GM12872 (cell line): ENCODE measurements at regions not wholly inside any gene's neighbourhood (a gene's known extent, or its start where the extent isn't known, plus 50 kb on each side); places are given as distances from the start of the nearest gene placed in this dataset.

Source experiments
- TF ChIP-seq, protein P1 (sequence below): IDR thresholded peaks from 3 replicates; pipeline ENCODE4 v1.5.1; 2011; ENCODE audit warnings: low read depth, mild to moderate bottlenecking, low read length, moderate library complexity; ENCODE audit not compliant: insufficient read depth

DNA sequence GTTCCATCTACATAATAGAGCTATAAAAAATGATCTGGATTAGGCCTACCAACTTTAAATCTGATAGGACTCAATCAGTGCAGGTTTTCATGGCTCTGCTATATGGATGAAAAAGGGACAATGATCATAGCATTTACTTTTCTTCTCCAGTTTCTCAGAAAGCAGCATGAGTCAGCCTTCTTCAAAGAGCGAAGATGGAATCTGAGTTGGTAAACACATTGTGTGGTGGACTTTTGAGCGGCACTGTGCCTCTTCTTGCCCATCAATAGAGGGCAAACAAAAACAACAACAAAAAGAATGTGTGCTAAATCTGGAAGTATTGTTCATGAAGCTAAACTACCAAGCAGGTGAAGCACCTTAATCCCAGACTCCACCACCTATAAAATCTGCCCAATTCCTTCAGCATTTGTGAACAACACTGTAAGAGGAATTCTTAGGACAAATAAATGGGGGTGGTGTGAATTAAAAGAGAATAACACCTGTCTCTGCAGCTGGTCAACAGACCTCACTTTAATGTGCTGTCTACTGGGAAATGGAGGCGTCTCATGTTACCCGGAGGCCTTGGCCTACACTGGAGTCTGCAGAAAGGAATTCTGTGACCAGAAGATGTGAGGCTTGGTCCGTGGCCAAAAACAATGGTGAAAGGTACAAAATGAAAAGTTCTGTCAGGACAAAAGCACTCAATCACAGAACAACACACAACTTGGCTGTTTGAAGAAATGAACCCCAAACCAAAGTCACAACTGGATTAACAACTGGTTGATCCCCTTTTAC, 609.0 kb downstream of the IRS1 start:
- TF ChIP-seq, protein P1, sequence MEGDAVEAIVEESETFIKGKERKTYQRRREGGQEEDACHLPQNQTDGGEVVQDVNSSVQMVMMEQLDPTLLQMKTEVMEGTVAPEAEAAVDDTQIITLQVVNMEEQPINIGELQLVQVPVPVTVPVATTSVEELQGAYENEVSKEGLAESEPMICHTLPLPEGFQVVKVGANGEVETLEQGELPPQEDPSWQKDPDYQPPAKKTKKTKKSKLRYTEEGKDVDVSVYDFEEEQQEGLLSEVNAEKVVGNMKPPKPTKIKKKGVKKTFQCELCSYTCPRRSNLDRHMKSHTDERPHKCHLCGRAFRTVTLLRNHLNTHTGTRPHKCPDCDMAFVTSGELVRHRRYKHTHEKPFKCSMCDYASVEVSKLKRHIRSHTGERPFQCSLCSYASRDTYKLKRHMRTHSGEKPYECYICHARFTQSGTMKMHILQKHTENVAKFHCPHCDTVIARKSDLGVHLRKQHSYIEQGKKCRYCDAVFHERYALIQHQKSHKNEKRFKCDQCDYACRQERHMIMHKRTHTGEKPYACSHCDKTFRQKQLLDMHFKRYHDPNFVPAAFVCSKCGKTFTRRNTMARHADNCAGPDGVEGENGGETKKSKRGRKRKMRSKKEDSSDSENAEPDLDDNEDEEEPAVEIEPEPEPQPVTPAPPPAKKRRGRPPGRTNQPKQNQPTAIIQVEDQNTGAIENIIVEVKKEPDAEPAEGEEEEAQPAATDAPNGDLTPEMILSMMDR = no peak

DNA sequence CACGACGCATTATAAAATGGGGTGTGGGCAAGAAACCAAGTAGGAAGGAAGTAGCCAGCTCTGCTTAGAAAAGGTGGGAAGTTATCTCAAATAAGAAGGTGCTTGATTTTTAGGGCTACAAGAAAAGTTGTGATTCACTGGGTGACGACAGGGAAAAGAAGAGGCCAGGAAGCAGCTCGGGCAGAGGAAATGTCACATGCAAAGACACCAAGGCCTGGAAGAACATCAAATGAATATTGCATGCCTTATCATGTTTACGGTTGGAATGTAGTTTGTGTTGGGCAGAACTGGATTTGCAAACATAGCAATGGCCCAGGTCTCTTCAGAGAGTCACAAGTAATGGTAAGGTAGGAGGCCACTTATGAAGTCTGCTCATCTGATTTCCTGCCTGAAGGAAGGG, 610.6 kb downstream of the IRS1 start:
- TF ChIP-seq, protein P1 = no peak

DNA sequence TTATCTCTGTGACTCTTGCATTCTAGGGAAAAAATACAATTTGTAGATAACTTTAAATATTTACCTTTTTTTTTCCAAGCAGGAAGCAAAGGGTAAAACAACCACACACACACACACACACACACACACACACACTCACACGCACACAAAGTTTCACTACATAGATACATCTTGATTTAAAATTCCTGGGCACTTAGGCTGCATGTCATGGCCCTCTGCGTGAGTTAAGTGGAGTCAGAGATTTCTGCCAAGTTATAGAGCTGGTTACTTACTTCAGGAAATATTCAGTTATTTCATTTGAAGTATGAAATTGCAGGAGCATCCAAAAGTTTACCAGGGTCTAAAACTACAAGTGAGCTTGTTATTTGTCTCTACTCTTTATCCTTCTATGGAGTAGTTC, 612.0 kb downstream of the IRS1 start:
- TF ChIP-seq, protein P1 = no peak

DNA sequence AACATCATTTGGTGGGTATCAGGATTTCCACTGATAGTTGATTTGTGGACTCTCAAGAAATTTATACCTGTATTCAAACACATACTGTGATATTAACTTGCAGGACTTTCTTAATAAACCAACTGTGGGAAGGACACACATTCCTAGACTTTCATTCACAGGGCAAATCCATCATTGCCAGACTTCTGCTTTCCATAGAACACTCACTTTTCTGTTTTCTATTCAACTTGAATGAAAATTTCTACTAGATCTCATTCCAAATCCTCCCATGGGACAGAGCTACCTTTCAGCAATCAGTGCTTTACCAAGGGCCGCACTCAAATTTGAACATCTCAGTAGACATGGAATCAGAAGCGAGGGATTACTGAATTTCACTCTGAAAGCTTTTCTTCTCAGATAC, 612.5 kb downstream of the IRS1 start:
- TF ChIP-seq, protein P1 = no peak

DNA sequence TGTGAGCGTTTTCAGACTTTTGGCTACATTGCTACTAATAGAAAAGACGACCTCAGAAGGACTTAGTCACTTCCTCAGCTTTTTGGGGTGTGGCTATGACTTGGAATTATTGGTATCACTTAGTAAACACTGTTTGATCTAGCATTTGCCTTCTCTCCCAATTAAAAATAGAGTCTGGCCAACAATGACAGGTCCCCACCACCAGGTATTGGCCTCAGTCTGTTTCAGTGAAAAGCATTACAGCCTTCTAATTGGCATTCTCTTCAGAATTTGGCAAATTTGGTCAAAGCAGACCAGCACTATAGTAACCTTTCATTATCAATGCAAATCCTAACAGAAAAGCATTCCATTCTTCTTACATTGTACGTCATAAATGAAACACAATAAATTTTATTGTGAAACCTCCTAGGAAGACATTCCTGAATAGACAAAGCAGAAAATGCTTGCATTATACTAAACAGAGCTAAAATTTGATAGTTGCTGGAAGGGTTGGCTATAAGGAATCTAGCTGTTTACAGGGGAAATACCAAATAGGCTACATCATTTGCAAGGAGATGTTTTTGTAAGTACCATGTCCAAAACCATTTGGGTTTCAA, 613.9 kb downstream of the IRS1 start:
- TF ChIP-seq, protein P1 = no peak

DNA sequence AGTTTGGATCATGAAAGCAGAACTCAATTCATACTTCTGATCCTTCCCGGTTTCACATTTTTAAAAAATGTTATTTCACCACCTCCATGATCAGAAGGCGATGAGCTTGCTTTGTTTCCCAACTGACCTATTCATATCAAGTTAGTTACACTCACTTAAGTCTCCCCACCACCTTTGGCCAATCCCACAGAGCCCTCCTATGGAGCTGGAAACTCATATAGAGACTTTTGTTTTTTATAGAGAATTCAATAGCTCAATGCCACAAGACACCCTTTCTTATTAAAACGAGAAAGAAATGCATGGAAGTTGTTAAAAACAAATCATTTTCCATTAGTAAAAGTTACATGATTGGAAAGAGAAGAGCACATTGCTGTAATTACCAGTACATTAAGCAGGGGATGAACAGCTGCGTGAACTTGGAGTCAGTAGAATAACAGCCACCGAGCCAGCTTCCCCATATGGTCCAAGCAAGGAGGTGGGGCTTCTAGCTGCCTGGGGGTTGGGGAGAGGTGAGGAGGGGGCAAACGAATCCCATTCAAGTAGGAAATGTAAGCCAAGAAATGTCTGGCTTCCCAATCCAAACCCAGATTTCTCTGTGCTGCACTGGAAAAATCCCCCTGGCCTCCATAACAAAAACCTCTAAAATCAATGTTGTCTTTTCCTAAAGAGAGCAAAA, 614.5 kb downstream of the IRS1 start:
- TF ChIP-seq, protein P1 = no peak

DNA sequence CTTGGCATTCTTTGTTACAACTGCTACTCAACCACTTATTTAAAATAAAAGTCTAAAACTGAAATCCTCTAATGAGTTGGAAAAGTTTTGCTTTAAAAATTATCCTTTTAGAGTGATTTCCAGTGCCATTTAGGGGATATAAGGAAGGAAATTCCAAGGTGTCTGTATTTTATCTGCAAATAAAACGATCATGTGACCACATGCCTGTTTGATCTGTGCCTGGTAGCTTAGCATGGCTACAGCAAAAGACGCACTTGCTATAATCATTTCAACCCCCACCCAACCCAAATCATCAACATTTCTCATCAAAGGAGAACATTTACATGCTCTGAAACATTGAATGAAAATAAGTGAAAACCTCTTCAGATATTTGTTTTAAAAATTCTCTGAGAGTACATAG, 615.1 kb downstream of the IRS1 start:
- TF ChIP-seq, protein P1 = no peak
